ENCODE measurements at regions not wholly inside any gene's neighbourhood (a gene's known extent, or its start where the extent isn't known, plus 50 kb on each side); places are given as distances from the start of the nearest gene placed in this dataset.

DNA sequence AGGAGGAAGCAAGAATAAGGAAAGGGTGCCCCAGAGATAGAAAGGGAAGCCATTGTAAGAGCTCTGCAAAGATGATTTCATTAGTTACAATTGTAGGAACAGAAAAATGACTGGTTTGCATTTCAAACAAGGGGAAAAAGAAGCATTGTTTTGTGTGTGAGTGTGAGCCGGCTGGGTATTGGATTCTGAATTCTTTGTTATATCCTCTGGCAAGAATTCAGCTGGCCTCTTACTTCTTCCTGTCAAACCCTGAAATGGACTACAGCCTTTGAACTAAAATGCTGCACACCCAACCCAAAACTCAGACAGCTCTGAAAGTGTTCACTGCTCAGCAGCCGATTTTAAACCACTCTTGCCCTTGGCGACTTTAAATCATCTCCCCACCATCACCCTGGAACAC lies 461.3 kb downstream of the PMP22 start:
- Histone ChIP-seq H3K36me3 (ENCODE audit: control insufficient read depth in 1 of 2, insufficient read depth in 2 of 2, low read length in 2 of 2) (no peaks in the 10 kb centered on the region), H3K27ac (ENCODE audit: low read length) (no peak overlapping the region), H3K27me3 (ENCODE audit: low read depth, low read length) (no peaks in the 10 kb centered on the region), H3K9me3 (ENCODE audit: control insufficient read depth in 1 of 2, low read length in 2 of 2) (peaks cover 0 to 7% of the 10 kb centered on the region in 2 donors), H3K4me1 (ENCODE audit: control insufficient read depth in 1 of 2, insufficient read depth in 2 of 2, low read length in 2 of 2) (no peaks in the 10 kb centered on the region), H3K4me3 (ENCODE audit: low read depth in 1 of 2, low read length in 2 of 2) (no peak overlapping the region)

DNA sequence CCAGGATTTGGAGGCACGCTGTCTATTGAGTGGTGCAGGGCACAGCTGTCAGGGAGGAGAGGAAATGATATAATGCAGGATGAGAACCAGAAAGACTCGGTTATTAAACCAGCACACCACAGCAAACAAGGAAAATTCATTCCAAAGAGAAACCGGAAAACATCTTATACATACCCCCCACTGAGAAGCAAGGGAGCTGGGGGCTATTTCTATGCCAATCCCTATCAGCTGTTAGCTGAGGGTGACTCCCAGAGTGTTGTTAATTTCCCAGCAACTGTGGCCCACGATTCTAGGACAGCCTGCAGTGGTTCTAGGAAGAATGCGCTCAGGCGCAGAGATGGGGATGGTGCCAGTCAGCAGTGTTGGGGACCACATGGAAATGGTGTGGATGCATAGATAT lies 467.3 kb downstream of the PMP22 start:
- peaks cover 0 to 4% of the 10 kb centered on the region in 2 donors for H3K9me3 ChIP-seq (ENCODE audit: control insufficient read depth in 1 of 2, low read length in 2 of 2)
- H3K27me3 ChIP-seq (ENCODE audit: low read depth, low read length), result no peaks in the 10 kb centered on the region
- peaks cover 0 to 7% of the 10 kb centered on the region in 2 donors for H3K4me1 ChIP-seq (ENCODE audit: control insufficient read depth in 1 of 2, insufficient read depth in 2 of 2, low read length in 2 of 2)
- H3K36me3 ChIP-seq (ENCODE audit: control insufficient read depth in 1 of 2, insufficient read depth in 2 of 2, low read length in 2 of 2), result no peaks in the 10 kb centered on the region
- H3K27ac ChIP-seq (ENCODE audit: low read length), result no peak overlapping the region
- H3K4me3 ChIP-seq (ENCODE audit: low read depth in 1 of 2, low read length in 2 of 2), result no peak overlapping the region

DNA sequence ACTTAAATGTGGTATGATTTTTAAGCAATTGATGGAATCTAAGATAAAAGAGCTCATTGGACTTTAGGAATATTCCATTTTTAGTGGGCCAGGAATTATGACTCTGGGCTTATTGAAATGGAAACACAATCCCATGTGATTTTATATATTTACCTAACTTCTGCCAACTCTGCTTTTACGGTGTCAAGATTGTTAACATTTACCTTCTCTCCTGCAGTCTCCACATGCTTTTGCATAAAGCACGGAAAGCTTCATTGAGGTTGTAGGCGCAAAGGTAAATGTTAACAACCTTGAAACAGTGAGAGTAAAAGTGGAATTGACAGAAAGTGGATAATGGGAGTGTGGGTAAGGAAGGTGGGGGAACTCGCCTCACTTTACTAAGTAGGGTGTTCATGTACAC lies 468.1 kb downstream of the PMP22 start:
- Histone ChIP-seq H3K4me3 (ENCODE audit: low read depth in 1 of 2, low read length in 2 of 2) (no peak overlapping the region), H3K9me3 (ENCODE audit: control insufficient read depth in 1 of 2, low read length in 2 of 2) (no peaks in the 10 kb centered on the region), H3K27me3 (ENCODE audit: low read depth, low read length) (no peaks in the 10 kb centered on the region), H3K4me1 (ENCODE audit: control insufficient read depth in 1 of 2, insufficient read depth in 2 of 2, low read length in 2 of 2) (peaks cover 0 to 7% of the 10 kb centered on the region in 2 donors), H3K27ac (ENCODE audit: low read length) (no peak overlapping the region), H3K36me3 (ENCODE audit: control insufficient read depth in 1 of 2, insufficient read depth in 2 of 2, low read length in 2 of 2) (no peaks in the 10 kb centered on the region)

DNA sequence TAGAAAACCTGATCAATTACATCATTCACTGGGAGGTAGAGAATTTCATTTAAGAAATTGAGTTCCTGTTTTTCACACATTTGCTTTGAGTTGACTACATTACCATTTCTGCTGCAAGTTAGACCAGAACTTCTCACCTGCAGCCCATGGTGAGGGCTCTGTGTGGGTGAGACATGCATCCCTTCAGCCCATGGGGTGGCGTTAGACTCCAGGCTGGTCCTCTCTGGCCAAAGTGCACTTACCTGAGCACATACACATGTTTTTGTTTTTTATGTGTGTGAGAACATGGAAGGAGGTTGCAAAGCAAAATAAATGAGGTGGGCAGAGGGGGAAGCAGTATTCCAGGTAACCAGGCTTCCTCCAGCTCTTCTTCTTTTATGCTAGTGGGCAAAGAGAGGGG lies 470.2 kb downstream of the PMP22 start:
- H3K27ac ChIP-seq (ENCODE audit: low read length), result no peak overlapping the region
- H3K36me3 ChIP-seq (ENCODE audit: control insufficient read depth in 1 of 2, insufficient read depth in 2 of 2, low read length in 2 of 2), result no peaks in the 10 kb centered on the region
- peaks cover 0 to 7% of the 10 kb centered on the region in 2 donors for H3K4me1 ChIP-seq (ENCODE audit: control insufficient read depth in 1 of 2, insufficient read depth in 2 of 2, low read length in 2 of 2)
- H3K27me3 ChIP-seq (ENCODE audit: low read depth, low read length), result no peaks in the 10 kb centered on the region
- no peak overlapping the region for H3K4me3 ChIP-seq (ENCODE audit: low read depth in 1 of 2, low read length in 2 of 2)
- H3K9me3 ChIP-seq (ENCODE audit: control insufficient read depth in 1 of 2, low read length in 2 of 2), result no peaks in the 10 kb centered on the region

DNA sequence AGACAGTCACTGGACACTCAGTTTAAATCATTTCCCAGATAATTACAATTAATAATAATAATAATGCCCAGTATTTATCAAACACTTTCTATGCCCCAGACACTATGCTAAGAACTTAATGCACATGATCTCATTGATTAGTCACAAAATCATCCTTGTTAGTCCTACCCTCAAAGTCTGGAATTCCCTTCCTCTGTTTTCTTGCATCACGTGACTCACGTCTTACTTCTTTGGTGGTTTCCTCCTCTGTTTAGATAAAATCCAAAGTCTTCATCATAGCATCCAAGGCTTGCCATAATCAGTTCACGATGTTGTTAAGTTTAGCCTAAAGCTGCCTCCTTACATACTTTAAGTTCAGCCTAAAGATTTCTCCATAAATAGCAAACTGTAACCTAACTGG lies 471.9 kb downstream of the PMP22 start:
- Histone ChIP-seq H3K9me3 (ENCODE audit: control insufficient read depth in 1 of 2, low read length in 2 of 2) (no peaks in the 10 kb centered on the region), H3K4me3 (ENCODE audit: low read depth in 1 of 2, low read length in 2 of 2) (no peak overlapping the region), H3K36me3 (ENCODE audit: control insufficient read depth in 1 of 2, insufficient read depth in 2 of 2, low read length in 2 of 2) (no peaks in the 10 kb centered on the region), H3K27me3 (ENCODE audit: low read depth, low read length) (no peaks in the 10 kb centered on the region), H3K4me1 (ENCODE audit: control insufficient read depth in 1 of 2, insufficient read depth in 2 of 2, low read length in 2 of 2) (peaks cover 0 to 7% of the 10 kb centered on the region in 2 donors), H3K27ac (ENCODE audit: low read length) (no peak overlapping the region)

DNA sequence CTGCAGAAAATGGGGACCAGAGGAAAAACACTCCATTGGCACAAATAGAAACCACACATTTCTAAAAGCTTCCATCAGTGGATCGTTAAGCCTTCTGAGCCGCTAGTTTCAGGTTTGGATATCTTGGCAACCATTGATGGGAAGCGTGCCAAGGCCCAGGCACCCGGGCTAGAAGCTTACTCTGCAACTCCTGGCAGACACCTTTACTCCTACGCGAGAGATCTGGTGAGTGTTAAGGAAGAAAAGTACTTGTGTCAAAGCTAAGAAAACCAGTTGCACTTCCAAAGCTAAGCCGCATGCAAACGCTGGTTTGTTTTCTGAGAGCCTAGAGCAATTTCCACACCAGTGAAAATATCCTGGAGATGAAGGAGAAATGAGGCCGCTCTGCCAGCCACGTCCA lies 472.4 kb downstream of the PMP22 start:
- Histone ChIP-seq H3K36me3 (ENCODE audit: control insufficient read depth in 1 of 2, insufficient read depth in 2 of 2, low read length in 2 of 2) (no peaks in the 10 kb centered on the region), H3K4me3 (ENCODE audit: low read depth in 1 of 2, low read length in 2 of 2) (no peak overlapping the region), H3K4me1 (ENCODE audit: control insufficient read depth in 1 of 2, insufficient read depth in 2 of 2, low read length in 2 of 2) (peaks cover 0 to 7% of the 10 kb centered on the region in 2 donors), H3K27ac (ENCODE audit: low read length) (no peak overlapping the region), H3K27me3 (ENCODE audit: low read depth, low read length) (no peaks in the 10 kb centered on the region), H3K9me3 (ENCODE audit: control insufficient read depth in 1 of 2, low read length in 2 of 2) (no peaks in the 10 kb centered on the region)

DNA sequence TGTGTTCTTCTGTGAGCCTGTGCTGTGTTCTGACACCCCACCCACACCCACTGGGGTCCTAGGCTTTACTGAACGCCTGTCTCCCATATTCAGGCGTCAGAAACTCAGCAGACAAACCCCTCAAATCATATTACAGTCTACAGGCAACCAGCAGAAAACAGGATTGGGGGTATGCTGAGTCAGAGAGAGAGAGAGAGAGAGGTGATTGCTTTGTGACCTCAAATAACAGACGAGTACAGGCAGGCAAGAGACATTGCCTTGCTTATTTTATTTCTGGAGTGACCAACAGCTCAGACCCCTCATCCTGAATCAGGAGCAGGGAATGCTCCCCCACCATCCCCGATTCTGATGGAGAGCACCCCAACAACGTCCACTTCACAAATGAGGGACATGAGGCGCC lies 473.9 kb downstream of the PMP22 start:
- peaks cover 0 to 7% of the 10 kb centered on the region in 2 donors for H3K4me1 ChIP-seq (ENCODE audit: control insufficient read depth in 1 of 2, insufficient read depth in 2 of 2, low read length in 2 of 2)
- no peaks in the 10 kb centered on the region for H3K27me3 ChIP-seq (ENCODE audit: low read depth, low read length)
- H3K27ac ChIP-seq (ENCODE audit: low read length), result no peak overlapping the region
- H3K4me3 ChIP-seq (ENCODE audit: low read depth in 1 of 2, low read length in 2 of 2), result no peak overlapping the region
- no peaks in the 10 kb centered on the region for H3K36me3 ChIP-seq (ENCODE audit: control insufficient read depth in 1 of 2, insufficient read depth in 2 of 2, low read length in 2 of 2)
- H3K9me3 ChIP-seq (ENCODE audit: control insufficient read depth in 1 of 2, low read length in 2 of 2), result no peaks in the 10 kb centered on the region

DNA sequence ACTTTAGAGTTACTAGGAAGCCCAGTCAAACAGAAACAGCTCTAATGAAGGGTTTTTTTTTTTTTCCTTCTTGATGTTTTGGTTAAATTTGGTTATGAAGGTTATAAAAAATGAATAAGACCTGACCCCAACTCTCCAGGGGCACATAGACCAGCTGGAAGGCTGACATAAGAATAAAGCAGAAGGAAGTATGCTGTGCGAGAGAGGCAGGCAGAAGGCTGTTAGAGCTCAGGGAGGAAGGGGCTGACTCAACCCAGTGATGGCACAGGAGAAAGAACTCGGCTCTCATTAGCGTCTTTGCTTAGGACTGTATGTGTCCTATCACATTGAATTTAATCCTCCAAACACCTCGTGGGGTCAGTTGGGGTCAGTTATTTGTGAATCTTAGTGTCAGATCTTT lies 474.6 kb downstream of the PMP22 start:
- Histone ChIP-seq H3K4me1 (ENCODE audit: control insufficient read depth in 1 of 2, insufficient read depth in 2 of 2, low read length in 2 of 2) (peaks cover 0 to 7% of the 10 kb centered on the region in 2 donors), H3K4me3 (ENCODE audit: low read depth in 1 of 2, low read length in 2 of 2) (no peak overlapping the region), H3K9me3 (ENCODE audit: control insufficient read depth in 1 of 2, low read length in 2 of 2) (no peaks in the 10 kb centered on the region), H3K27me3 (ENCODE audit: low read depth, low read length) (no peaks in the 10 kb centered on the region), H3K27ac (ENCODE audit: low read length) (no peak overlapping the region), H3K36me3 (ENCODE audit: control insufficient read depth in 1 of 2, insufficient read depth in 2 of 2, low read length in 2 of 2) (no peaks in the 10 kb centered on the region)

DNA sequence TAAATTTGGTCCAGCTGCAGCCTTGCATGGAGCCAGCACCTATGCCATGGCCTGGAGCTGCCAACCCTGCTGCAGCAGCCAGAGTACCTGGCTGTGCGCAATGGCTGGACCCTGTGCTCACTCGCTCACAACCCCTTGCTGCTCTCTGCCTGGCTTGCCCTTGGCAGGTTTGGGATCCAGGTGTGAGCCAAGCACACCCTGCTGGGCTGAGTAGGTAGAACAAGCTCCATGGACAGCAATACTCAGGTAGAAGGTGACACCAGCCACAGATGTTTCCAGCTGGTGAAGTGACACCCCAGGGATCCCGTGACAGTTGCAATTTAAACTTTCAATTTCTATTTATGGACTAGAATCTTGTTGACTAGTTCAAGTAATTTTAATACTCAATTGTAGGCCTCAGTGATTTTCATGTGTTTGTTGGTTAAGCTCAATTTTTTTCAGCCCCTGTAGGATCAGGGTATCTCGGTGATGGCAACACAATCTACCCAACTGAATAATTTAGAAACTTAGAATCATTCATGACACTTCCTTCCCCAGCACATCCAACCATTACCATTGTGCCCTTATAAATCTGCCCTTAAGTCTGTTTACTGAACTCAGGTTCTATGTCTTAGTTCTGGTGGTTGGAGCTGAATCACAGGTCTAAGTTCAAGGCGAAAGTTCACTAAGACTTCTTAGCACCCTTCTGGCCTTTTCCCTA lies 480.0 kb downstream of the PMP22 start:
- Histone ChIP-seq H3K9me3 (ENCODE audit: control insufficient read depth in 1 of 2, low read length in 2 of 2) (no peaks in the 10 kb centered on the region), H3K27me3 (ENCODE audit: low read depth, low read length) (no peaks in the 10 kb centered on the region), H3K36me3 (ENCODE audit: control insufficient read depth in 1 of 2, insufficient read depth in 2 of 2, low read length in 2 of 2) (no peaks in the 10 kb centered on the region), H3K27ac (ENCODE audit: low read length) (no peak overlapping the region), H3K4me1 (ENCODE audit: control insufficient read depth in 1 of 2, insufficient read depth in 2 of 2, low read length in 2 of 2) (no peaks in the 10 kb centered on the region), H3K4me3 (ENCODE audit: low read depth in 1 of 2, low read length in 2 of 2) (no peak overlapping the region)

DNA sequence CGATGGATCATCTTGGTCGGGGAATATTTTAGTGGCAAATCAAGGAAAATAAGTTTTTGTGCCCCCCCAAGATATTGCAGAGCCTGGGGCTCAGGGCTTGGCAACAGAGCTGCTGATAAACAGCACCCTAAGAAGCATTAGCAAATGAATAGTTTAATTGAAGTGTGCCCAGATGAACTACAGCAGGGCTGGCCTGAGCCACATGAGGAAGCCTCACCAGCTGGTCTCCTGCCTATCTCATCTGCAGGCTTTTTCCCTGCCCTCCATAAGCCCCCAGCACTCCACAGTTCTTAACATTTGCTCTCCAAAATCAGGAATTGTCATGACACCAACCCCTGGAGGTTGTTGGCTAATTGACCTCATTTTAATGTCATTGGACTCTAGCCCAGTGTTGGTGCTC lies 480.2 kb downstream of the HS3ST3B1 start:
- Histone ChIP-seq H3K9me3 (ENCODE audit: control insufficient read depth in 1 of 2, low read length in 2 of 2) (no peaks in the 10 kb centered on the region), H3K27ac (ENCODE audit: low read length) (no peak overlapping the region), H3K4me1 (ENCODE audit: control insufficient read depth in 1 of 2, insufficient read depth in 2 of 2, low read length in 2 of 2) (no peaks in the 10 kb centered on the region), H3K4me3 (ENCODE audit: low read depth in 1 of 2, low read length in 2 of 2) (no peak overlapping the region), H3K27me3 (ENCODE audit: low read depth, low read length) (no peaks in the 10 kb centered on the region), H3K36me3 (ENCODE audit: control insufficient read depth in 1 of 2, insufficient read depth in 2 of 2, low read length in 2 of 2) (no peaks in the 10 kb centered on the region)

DNA sequence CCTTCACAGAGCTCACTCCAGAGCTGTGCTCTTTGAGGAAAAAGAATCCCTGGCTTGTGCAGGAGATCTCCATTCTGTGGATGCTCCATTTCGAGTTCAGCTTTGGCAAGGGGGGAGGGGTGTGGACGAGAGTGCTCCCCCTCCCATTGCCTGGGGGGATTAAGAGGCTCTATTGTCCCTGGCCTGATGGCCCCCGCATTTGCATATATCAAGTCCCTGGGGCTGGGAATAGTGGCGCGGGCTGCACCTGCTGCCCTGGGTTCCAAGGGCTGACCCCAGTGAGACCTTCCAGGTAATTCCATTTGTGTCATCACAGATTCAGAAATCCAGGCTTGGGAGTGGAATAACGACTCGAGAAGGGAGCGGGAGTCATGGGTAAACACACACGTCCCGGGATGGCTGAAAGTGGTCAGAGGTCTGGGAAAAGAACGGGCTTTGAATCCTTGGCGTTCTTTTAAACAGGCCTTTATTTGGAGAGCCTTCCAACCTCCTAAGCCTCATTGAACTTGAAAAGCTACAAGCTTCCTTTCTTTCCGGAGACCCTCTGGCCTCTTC lies 479.3 kb downstream of the HS3ST3B1 start:
- Histone ChIP-seq H3K4me3 (ENCODE audit: low read depth in 1 of 2, low read length in 2 of 2) (no peak overlapping the region), H3K27me3 (ENCODE audit: low read depth, low read length) (no peaks in the 10 kb centered on the region), H3K4me1 (ENCODE audit: control insufficient read depth in 1 of 2, insufficient read depth in 2 of 2, low read length in 2 of 2) (no peaks in the 10 kb centered on the region), H3K36me3 (ENCODE audit: control insufficient read depth in 1 of 2, insufficient read depth in 2 of 2, low read length in 2 of 2) (no peaks in the 10 kb centered on the region), H3K9me3 (ENCODE audit: control insufficient read depth in 1 of 2, low read length in 2 of 2) (no peaks in the 10 kb centered on the region), H3K27ac (ENCODE audit: low read length) (no peak overlapping the region)

DNA sequence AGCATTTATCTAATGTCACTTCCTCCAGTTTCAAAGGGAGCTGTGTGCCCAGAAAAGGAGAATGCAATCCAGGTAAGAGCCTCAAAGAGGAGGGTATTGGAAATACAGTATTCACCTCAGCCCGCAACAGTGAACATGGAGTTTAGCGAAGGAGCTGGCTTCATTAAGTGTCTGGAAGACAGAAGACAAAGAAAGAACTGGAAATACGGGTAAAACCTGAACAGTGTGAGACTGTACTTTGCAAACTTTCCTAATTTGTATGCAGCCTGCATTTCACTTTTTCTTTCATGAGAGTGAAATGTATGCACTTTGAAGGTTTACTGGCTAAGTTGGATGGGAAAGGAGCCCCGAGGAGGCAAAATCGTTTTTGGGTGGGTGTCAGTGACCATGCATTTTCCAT lies 478.4 kb downstream of the HS3ST3B1 start:
- Histone ChIP-seq H3K27ac (ENCODE audit: low read length) (no peak overlapping the region), H3K4me1 (ENCODE audit: control insufficient read depth in 1 of 2, insufficient read depth in 2 of 2, low read length in 2 of 2) (no peaks in the 10 kb centered on the region)

More for the DNA sequence above, 478.4 kb downstream of the HS3ST3B1 start:
- Histone ChIP-seq H3K4me3 (ENCODE audit: low read depth in 1 of 2, low read length in 2 of 2) (no peak overlapping the region), H3K27me3 (ENCODE audit: low read depth, low read length) (no peaks in the 10 kb centered on the region), H3K36me3 (ENCODE audit: control insufficient read depth in 1 of 2, insufficient read depth in 2 of 2, low read length in 2 of 2) (no peaks in the 10 kb centered on the region), H3K9me3 (ENCODE audit: control insufficient read depth in 1 of 2, low read length in 2 of 2) (peaks cover 0 to under 1% of the 10 kb centered on the region in 2 donors)
